HG03521 (cell line): ENCODE measurements at regions not wholly inside any gene's neighbourhood (a gene's known extent, or its start where the extent isn't known, plus 50 kb on each side); places are given as distances from the start of the nearest gene placed in this dataset.

Experiments
- ATAC-seq: cut with Tn5 transposase; IDR thresholded peaks from one replicate; pipeline ENCODE4 v1.9.1; 2021; ENCODE audit warnings: mild to moderate bottlenecking, moderate library complexity; ENCODE audit not compliant: unreplicated experiment

DNA sequence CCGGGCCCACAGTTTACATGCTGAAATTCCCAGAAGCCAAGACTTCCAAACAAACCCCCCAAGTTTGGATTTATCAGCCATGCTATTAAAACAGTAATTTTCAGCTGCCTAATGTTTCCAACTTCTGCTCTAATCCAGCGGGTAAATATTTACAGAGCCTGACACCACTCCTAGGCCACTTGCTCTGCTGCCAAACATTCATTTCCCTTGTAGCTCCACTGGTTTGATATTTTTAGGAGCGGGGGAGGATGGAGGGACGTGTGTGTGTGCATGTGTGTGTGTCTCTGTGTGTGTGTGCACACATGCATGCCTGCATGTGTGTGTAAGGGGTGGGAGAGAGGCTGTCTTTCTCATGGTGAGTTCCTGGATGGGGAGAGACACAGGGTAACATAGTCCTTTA, 115.7 kb upstream of the PJA1 start:
- no peak for ATAC-seq

DNA sequence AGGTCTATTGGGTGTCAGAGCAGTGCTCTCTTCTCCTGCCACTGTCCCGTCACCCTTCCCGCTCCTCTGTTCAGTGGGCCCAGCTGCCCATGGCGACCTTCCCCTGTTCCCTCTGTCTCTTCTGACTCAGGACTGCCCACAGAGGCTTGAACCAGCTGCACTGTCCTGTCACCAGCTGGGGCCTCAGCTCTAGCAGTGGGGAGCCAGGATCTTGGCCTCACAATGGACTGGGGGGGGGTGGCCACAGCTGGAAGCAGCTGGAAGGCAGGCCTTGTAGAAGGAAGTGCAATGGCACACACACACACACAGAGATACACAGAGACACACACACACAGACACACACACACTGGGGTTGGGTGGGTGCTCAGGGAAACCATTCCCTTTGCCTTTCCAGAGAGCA, 114.0 kb upstream of the PJA1 start:
- ATAC-seq = no peak

DNA sequence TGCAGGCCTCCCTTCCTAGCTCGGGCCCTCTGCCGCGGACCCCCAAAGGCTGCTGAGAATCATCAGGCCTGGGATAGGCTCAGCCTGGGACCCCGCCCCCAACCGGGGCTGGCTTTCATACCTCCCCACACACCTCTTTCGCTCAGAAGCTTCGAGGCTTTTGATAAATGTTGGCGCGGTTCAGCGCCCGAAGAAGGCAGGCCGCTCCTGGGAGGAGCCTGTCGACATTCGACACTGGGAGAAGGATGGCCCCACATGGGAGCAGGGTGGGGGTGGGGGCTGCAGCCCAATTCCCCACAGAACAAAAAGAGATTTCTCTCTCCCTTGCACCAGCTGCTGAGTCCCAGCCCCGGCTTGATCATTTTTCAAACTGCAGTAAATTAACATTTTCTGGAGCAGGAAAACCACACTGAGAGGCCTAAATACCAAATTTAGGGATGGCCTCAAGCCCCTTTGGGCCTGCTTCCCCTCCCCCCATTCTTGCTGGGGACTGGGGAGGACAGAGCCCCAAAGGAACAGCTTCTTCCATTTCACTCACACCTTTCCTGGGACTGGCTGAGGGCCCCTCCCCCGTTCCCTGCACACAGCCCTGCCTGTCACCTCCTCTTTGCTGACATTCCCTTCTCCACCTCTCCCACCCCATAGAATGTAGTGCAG, 112.9 kb upstream of the PJA1 start:
- no peak for ATAC-seq

DNA sequence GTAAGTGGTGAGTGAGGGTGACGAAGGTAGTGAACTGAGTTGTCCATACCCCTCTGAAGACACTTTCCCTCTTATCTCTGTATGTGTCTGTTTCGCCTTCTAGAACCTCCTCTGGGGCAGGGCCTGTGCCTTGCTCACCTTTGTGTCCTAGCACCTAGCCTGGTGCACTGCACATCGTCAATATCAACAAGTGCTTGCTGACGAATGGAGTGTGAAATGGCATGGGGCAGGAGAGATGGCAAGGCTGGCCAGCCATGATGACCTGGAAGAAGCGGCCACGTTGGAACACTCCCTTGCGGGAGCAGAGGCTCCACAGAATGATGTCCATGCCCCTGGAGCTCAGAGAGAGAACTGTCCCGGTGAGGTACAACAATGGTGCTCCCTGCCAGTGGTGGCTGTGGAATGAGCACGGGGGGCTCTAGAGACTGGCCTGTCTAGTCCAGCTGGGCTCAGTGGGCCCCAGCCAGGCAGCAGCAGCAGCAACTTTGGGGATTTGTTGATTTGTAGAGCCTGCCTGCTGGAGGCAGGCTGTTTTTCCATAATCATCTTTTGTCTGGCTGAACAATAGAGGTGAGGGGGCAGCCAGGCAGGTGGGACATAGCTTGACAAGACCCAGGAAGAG, 112.2 kb upstream of the PJA1 start:
- no peak for ATAC-seq

DNA sequence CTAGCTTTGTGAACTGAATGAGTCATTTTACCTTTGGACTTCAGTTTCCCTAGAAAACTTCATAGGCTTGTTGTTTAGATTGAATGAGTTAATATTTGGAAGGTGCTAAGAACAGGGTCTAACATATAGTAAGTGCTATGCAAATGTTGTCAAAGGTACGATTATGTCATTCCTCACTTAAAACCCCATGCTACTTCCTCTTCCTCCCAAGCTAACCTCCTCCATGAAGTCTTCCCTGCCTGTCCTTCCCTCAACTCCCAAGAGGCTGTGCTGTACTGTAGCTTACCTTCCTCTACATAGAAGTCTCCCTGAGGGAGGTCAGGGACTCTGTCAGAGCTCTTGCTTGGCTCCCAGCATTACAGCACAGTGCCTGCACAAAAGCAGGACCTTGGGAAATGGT, 103.4 kb upstream of the PJA1 start:
- ATAC-seq = no peak

DNA sequence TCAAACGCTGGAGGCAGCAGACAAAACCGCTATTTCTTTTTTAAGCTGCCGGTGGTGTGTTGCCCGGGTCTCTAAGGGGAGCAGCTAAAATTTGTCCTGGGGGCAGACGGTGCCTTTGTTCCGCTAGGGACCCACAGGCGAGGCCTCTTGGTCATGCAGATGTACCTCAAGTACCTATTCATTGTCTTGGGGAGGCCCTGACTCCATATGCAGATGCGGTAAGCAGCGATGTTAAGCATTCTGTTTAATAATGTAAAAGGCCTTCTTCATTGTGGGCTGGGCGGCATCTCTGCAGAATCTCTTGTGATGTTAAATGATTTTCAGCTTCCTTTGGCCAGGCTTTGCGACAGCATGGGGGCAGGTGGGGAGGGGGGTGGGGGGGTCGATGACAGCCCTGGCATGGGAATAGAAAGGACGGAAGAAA, 98.9 kb upstream of the PJA1 start:
- ATAC-seq = no peak

DNA sequence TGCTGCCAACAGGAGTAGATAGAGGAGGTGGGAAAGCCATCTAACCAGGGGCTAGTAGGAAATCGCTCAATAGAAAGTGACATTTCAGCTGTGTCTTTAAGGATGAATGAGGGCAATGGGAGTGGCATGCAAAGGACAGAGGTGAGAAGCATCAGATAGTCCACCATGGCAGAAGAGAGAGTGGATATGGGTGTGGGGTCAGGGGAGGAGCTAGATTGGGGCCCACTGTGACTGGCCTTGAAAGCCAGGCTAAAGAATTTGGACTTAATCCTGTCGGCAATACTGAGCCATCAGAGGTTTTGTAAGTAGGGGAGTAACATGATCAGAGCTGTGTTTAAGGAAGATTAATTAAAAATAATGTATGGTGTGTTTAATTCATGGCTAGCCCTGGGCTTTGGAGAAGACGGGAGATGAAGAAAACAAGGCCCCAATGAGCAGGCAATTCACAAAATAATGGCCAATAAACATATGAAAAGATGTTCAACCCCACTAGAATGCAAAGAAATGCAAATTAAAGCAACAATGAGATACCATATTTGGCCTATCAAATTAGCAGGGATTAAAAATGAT, 98.1 kb upstream of the PJA1 start:
- ATAC-seq = no peak

DNA sequence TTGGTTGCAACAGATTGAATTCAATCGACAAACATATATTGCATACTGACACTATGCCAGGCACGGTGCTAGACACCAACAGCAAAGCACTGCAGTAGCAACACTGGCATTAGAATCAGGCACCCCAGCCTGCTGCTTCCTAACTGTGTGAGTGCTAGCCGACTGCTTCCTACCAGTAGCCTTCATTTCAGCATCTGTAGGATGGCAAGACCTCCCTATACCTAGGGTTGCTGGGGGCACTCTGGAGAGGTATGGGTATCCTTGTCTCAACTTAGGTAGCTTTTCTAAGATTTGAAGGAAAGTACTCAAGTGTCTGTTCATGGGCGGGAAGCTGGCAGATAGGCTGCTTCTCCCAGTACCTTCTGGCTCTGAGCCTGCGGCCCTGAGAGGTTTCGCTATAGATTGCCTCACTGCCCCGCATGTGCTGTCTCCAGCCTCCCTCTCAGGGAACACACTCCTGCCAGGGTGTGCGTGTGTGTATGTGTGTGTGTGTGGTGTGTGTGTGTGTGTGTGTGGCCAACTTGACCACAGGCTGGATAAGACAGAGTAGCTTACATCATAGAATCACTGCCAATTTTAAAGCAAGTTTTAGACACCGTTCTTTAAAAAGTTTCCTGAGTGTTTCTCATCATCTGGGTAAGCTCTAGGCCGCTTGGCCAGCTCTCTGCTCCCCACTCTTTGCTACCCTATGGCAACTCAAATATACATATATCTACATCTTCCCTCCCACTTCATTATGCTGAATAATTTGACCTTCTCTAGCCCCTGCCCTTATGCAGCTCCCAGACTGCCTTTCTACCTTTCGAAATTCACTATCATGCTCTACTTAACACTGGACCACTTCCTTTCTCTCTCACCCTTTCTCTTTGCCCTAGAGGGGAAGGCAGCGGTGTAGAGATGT, 97.0 kb upstream of the PJA1 start:
- no peak for ATAC-seq

DNA sequence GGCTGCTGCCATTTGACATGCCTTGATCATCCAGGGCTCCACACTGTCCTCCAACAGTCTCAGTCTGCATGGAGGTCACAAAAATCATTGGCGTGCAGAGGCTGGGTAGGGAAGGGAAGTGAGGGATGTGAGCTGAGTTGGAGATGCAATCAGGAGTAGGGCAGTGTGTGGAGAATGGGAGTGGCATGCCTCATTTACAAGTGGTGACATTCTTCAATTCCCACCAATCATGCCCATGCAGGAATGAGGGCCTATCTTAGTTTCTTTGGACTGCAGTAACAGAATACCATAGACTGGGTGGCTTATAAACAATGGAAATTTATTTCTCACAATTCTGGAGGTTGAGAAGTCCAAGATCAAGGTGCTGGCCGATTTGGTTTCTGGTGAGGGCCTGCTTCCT, 94.9 kb upstream of the PJA1 start:
- no peak for ATAC-seq

DNA sequence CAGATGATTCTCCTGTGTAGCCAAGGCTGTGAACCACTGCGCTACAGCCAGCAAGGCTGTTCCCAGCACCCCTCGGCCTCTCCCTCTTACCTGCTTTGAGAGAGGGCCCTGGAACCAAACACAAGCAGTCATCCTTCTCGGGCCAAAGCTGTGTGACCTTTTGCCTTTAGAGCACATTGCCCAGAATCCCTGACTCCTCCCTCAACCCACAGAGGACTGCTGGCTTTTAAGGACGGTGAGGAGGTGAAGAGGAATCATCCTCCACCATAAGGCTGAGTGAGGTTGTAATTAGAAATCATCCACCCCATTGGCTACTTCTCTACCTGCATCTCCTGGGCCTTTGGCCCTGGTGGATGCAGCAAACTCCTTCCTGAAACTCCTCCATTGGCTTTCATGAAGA, 93.6 kb upstream of the PJA1 start:
- ATAC-seq = no peak

DNA sequence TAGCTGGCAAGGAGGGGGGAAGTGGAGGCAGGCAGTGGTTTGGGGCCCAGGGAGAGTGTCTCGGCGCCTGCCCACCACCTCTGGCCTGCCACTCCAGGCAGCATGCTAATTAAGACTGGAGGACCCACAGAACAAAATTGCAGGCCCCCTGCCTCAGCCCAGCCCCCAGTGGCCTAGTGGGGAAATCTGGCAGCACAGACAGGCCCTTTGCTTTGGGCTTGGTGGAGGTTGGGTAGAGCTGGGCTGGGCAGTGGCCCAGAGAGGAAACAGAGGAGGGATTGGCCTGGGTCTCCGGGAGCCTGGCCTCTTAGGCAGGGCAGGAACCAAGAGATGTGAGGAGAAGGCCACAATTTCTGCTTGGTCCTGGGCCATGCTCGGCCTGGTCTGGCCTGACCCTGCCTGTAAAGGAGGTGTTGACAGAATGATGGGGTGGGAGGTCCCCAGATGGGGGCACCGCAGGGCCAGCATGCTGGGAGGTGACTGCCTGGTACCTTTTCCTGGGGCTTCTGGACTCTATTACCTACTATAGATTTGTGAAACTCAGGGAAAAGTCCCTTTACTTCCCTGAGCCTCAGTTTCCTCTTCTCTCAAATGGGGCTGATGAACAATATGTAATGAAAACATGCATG, 92.4 kb upstream of the PJA1 start:
- ATAC-seq = no peak

DNA sequence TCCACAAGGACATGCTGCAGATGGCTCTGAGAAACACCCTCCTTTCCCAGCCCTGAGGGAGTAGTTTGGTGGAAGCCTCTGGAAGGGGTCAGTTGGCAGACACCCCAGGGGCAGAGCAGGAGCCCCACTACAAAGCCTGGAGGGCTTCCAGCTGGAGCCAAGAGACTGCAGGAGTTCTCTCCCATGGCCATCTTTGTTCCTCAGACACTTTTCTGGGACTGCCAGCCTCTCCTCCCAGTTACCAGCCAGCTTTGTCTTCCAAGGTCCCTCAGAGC, 91.0 kb upstream of the PJA1 start:
- no peak for ATAC-seq

DNA sequence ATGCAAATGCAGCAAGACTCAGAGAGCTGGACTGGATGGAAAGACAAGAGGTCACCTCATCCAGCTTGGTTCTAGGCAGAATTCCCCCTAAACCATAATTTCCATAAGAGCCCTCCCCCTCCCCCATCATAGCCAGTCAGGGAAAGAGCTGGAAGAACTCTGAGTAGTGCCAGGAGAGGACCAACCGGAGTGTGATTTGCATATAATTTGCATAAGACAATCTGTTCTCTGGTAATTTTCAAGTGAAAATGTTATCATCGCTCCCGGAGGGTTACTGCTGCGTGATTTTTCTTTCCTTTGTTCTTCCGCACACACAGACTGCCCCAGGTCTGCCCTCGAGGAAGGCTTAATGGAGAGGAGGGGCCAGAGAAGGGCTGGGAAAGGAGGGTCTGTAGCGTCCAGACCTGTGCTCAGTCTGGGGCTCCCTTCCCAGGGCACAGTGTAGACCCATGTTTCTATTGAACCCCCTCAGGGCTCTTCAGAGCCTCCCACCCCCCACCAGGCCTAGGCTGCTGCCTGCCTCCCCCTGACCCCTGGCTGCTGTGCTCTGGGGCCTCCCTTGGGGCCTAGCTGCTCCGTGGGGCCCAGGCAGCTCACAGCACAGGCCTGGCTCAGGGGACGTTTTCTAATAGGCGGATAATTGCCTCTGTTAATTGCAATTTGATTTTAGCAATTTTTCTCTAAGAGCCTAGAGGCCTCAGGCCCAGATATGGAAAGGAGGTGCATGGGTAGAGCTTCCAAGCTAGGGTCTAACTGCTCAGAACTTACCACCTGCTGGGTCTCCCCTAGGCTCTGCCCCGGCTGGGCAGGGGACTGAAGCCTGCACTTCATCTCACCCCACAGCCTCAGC, 90.4 kb upstream of the PJA1 start:
- no peak for ATAC-seq

DNA sequence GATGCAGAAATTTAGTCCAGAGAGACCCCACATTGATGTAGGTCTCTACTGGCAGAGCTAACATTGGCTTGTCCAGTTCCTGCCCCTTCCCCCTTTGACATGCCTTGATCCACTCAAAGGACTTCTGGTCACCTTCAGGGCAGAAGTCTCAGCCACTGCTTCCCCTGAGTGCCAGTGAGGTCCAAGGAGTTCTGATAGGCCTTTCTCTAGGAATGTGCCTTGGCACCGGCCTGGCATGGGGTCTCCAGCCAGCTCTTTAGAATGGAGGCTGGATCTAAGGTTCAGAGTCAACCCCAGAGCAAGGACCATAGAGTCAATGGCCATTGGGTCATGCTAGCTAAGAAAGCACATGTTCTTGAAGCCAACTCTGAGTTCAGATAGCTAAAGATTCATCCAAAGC, 88.6 kb upstream of the PJA1 start:
- ATAC-seq = no peak

DNA sequence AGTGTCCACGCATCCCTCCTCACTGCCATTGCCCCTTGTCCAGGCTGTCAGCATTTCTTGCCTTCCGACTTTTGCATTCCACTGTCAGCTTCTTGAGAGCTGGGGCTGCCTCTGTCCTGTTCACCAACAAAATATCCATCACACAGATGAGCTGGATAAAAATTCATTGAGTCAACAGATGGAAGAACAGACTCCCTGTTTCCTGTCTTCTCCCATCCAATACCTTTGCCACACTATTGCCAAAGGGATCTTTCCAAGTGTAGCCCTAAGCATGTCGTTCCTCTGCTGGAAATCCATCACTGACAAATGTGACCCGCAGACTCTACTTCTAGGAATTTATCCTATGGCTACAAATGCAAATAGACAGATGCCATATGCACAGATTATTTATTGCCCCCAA, 78.0 kb upstream of the PJA1 start:
- no peak for ATAC-seq

DNA sequence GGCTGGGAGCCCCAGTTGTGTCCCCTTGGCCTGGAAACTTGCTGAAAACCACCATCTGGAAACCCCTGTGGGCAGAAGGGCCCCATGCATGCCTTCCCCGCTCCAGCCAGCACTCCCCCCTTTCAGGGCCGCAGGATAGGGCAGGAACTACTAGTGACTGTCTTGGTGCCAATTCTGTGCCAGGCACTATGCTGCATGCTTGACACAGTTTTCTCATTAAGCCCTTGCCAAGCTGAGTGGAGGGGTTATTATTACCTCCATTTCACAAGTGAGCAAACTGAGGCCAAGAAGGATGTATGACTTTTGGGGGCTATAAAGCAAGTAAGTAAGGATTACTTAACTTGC, 73.6 kb upstream of the PJA1 start:
- no peak for ATAC-seq

DNA sequence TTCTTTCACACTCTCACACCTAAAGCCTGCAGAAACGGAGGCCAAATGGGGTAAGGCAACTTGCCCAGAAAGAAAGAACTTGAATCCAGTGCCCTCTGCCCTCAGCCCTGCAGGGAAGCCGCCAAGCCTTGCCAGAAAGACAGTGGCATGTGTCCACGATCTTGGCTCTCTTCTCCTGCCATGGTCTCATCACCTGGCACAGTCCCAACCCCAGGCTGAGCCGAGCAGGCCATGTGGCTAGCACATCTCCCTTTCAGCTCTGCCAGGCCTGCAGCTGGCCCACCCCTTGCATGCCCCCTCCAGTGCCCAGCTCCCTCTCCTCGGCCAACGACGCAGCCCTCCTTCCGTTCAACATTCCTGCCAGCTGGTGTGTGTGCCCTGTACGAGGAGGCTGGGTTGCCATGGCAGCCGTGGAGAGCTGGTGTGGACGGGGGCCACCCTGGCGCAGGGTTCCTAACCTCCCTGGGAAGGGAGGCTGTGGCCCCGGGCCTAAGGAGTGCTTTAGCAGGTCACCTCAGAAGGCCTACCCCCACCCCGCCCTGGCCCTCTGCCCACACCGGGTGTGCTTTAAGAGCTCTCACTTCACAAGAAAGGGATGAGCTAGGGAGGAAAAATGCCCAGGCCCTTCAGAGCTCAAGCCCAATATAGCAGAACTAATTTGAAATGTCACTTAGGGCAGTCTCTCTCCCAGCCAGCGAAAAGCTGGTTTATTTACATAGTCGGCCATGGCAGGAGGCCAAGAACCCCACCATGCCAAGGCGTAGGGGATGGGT, 73.0 kb upstream of the PJA1 start:
- ATAC-seq = no peak

DNA sequence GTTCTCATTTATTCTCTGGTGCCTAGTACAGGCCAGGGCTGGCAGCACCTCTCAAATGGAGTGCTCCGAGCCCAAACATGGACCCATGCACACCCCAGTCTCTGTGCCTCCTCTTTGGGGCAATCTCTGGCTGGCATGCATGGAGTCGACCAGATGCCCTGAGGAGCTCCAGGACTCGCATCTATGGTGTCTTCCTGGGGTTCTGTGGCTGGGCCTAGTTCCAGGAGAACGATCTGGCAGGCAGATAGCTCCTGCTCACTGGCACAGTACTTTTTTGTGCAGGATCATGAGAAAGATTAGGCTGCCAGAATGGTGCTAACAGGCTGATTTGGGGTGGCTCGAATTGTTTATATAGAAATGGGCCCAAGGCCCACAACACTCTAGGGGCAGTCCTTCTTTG, 72.0 kb upstream of the PJA1 start:
- ATAC-seq = no peak

DNA sequence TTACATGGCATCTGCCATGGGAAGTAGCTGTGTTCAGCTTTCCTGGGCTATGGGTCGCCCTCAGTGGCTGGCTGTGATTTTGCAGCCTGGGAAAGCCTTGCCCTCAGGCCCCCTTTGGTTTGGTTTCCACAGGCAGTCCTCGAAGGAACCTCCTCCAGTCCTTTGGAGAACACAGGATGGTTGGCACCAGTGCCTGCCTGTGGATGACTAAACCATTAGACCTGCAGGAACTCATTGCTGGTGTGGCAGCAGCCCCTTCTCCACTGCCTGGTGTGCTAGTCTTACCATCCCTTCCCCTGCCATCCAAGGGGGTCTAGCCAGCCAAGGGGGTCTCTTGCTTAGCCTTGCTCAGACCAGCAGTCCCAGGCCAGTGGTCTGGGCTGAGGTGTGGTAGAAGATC, 71.4 kb upstream of the PJA1 start:
- ATAC-seq = no peak

DNA sequence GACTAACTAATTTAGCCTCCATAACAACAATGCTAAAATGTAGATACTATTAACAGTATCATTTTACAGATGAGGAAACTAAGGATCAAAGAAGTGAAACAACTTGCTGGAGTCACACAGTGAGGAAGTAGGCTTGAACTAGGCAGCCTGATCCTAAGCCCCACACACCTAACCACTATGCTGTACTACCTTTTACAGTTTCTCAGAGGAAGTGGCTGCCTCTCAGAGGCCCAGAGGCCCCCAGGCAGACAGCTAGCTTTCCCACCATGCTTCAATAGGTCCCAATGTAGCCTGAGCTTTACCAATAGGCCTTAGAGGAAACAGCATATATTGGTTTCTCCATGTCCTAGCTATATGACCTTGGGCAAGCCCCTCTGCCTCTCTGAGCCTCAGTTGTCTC, 69.4 kb upstream of the PJA1 start:
- no peak for ATAC-seq
